ENCODE measurements at regions not wholly inside any gene's neighbourhood (a gene's known extent, or its start where the extent isn't known, plus 50 kb on each side); places are given as distances from the start of the nearest gene placed in this dataset.
"Not testable (repeated sequence)": the region's sequence is repeated elsewhere in the genome, so short reads cannot be mapped to it uniquely, and the experiment has no call there.

- no peak overlapping the region for H3K27ac Mint-ChIP-seq
- H3K9me3 ChIP-seq = no peaks in the 10 kb centered on the region
- peaks cover 1 to 16% of the 10 kb centered on the region in 2 donors for H3K27me3 Mint-ChIP-seq
- H3K4me3 ChIP-seq (ENCODE audit: control insufficient read depth in 1 of 2, extremely low read depth in 1 of 2, low read length in 1 of 2) = no peak overlapping the region
- H3K36me3 Mint-ChIP-seq = no peaks in the 10 kb centered on the region
- H3K27me3 ChIP-seq (replicated peaks in 1 of 2; ENCODE audit: control insufficient read depth in 2 of 2, extremely low read depth in 1 of 2, insufficient read depth in 2 of 2, low read length in 1 of 2) = peaks cover 0 to 6% of the 10 kb centered on the region in 2 experiments
- no peak overlapping the region for H3K27ac ChIP-seq (ENCODE audit: low read length)
- H3K4me1 Mint-ChIP-seq = peaks cover 0 to 2% (median 0%) of the 10 kb centered on the region in 3 donors
- no peak overlapping the region for H3K4me3 Mint-ChIP-seq
- no peaks in the 10 kb centered on the region for H3K36me3 ChIP-seq (ENCODE audit: control insufficient read depth in 2 of 2, extremely low read depth in 1 of 2, insufficient read depth in 1 of 2, low read length in 1 of 2)
- no CpG with 5 or more reads among the region's 1 CpG for WGBS (ENCODE audit: insufficient coverage)
- H3K9me3 Mint-ChIP-seq = peaks cover 0 to 5% (median 0%) of the 10 kb centered on the region in 3 donors
- CTCF ChIA-PET = interaction anchor here in 1 of 2 donors (0.7 kb wide), 1 partner anchor 757 kb away, joined by 4 read pairs; no protein-coding TSS in a partner anchor
- ATAC-seq (replicated peaks in 1 of 4) (no peak), DNase-seq (no peak)
- H3K4me1 ChIP-seq (ENCODE audit: control insufficient read depth in 1 of 2, extremely low read depth in 1 of 2, insufficient read depth in 2 of 2, low read length in 2 of 2) = peaks cover 0 to 2% of the 10 kb centered on the region in 2 experiments
- POLR2A ChIA-PET = no interaction called here
Observed at GRCh38 chr5:96546120-96546519, 113.1 kb upstream of the PCSK1 start.

- no peak for ATAC-seq (replicated peaks in 1 of 4)
- Mint-ChIP-seq H3K27me3 (peaks cover 1 to 20% of the 10 kb centered on the region in 2 donors), H3K9me3 (peaks cover 0 to 5% (median 0%) of the 10 kb centered on the region in 3 donors), H3K4me3 (no peak overlapping the region), H3K36me3 (no peaks in the 10 kb centered on the region), H3K4me1 (peaks cover 0 to 2% (median 0%) of the 10 kb centered on the region in 3 donors), H3K27ac (no peak overlapping the region)
- Histone ChIP-seq H3K9me3 (no peaks in the 10 kb centered on the region), H3K4me1 (ENCODE audit: control insufficient read depth in 1 of 2, extremely low read depth in 1 of 2, insufficient read depth in 2 of 2, low read length in 2 of 2) (peaks cover 0 to 2% of the 10 kb centered on the region in 2 experiments), H3K36me3 (ENCODE audit: control insufficient read depth in 2 of 2, extremely low read depth in 1 of 2, insufficient read depth in 1 of 2, low read length in 1 of 2) (no peaks in the 10 kb centered on the region), H3K27me3 (replicated peaks in 1 of 2; ENCODE audit: control insufficient read depth in 2 of 2, extremely low read depth in 1 of 2, insufficient read depth in 2 of 2, low read length in 1 of 2) (peaks cover 0 to 6% of the 10 kb centered on the region in 2 experiments), H3K27ac (ENCODE audit: low read length) (no peak overlapping the region), H3K4me3 (ENCODE audit: control insufficient read depth in 1 of 2, extremely low read depth in 1 of 2, low read length in 1 of 2) (no peak overlapping the region)
- DNase-seq = no peak
- POLR2A ChIA-PET = interaction anchor here in 1 of 2 donors (0.6 kb wide), 1 partner anchor 1315 kb away, joined by 5 read pairs; no protein-coding TSS in a partner anchor
- WGBS (ENCODE audit: insufficient coverage) = 100% methylated on average over 1 of the region's 4 CpGs
- CTCF ChIA-PET = interaction anchor here in 1 of 2 donors (1.0 kb wide), 1 partner anchor 54 kb away, joined by 3 read pairs; no protein-coding TSS in a partner anchor
Observed at GRCh38 chr5:96547486-96547885, 114.4 kb upstream of the PCSK1 start.

- POLR2A ChIA-PET = no interaction called here
- Histone ChIP-seq H3K27me3 (replicated peaks in 1 of 2; ENCODE audit: control insufficient read depth in 2 of 2, extremely low read depth in 1 of 2, insufficient read depth in 2 of 2, low read length in 1 of 2) (peaks cover 0 to 6% of the 10 kb centered on the region in 2 experiments), H3K9me3 (no peaks in the 10 kb centered on the region), H3K4me3 (ENCODE audit: control insufficient read depth in 1 of 2, extremely low read depth in 1 of 2, low read length in 1 of 2) (no peak overlapping the region), H3K36me3 (ENCODE audit: control insufficient read depth in 2 of 2, extremely low read depth in 1 of 2, insufficient read depth in 1 of 2, low read length in 1 of 2) (no peaks in the 10 kb centered on the region), H3K27ac (ENCODE audit: low read length) (no peak overlapping the region), H3K4me1 (ENCODE audit: control insufficient read depth in 1 of 2, extremely low read depth in 1 of 2, insufficient read depth in 2 of 2, low read length in 2 of 2) (peaks cover 0 to 2% of the 10 kb centered on the region in 2 experiments)
- Mint-ChIP-seq H3K36me3 (no peaks in the 10 kb centered on the region), H3K27me3 (peaks cover 1 to 21% of the 10 kb centered on the region in 2 donors), H3K9me3 (peaks cover 0 to 12% (median 0%) of the 10 kb centered on the region in 3 donors), H3K4me3 (no peak overlapping the region), H3K4me1 (peaks cover 0 to 2% (median 0%) of the 10 kb centered on the region in 3 donors), H3K27ac (no peak overlapping the region)
- ATAC-seq (replicated peaks in 1 of 4) (no peak), DNase-seq (no peak)
- no CpG with 5 or more reads among the region's 2 CpGs for WGBS (ENCODE audit: insufficient coverage)
- CTCF ChIA-PET = no interaction called here
Observed at GRCh38 chr5:96548905-96549304, 113.3 kb upstream of the CAST start.

- CTCF ChIA-PET = not testable (repeated sequence)
Observed at GRCh38 chr5:96560857-96561256, 101.3 kb upstream of the CAST start.

GRCh38 chr5:96562614-96563013 is 99.6 kb upstream of the CAST start:
- H3K36me3 Mint-ChIP-seq = no peaks in the 10 kb centered on the region
- Histone ChIP-seq H3K4me3 (ENCODE audit: control insufficient read depth in 1 of 2, extremely low read depth in 1 of 2, low read length in 1 of 2) (no peak overlapping the region), H3K27ac (ENCODE audit: low read length) (no peak overlapping the region), H3K9me3 (no peaks in the 10 kb centered on the region), H3K36me3 (ENCODE audit: control insufficient read depth in 2 of 2, extremely low read depth in 1 of 2, insufficient read depth in 1 of 2, low read length in 1 of 2) (no peaks in the 10 kb centered on the region), H3K27me3 (replicated peaks in 1 of 2; ENCODE audit: control insufficient read depth in 2 of 2, extremely low read depth in 1 of 2, insufficient read depth in 2 of 2, low read length in 1 of 2) (no peaks in the 10 kb centered on the region), H3K4me1 (ENCODE audit: control insufficient read depth in 1 of 2, extremely low read depth in 1 of 2, insufficient read depth in 2 of 2, low read length in 2 of 2) (no peaks in the 10 kb centered on the region)
- no peaks in the 10 kb centered on the region for H3K9me3 Mint-ChIP-seq
- CTCF ChIA-PET = no interaction called here
- DNase-seq = no peak
- H3K4me3 Mint-ChIP-seq = no peak overlapping the region
- POLR2A ChIA-PET = no interaction called here
- no peak for ATAC-seq (replicated peaks in 1 of 4)
- peaks cover 5 to 18% (median 16%) of the 10 kb centered on the region in 3 donors for H3K4me1 Mint-ChIP-seq
- peaks cover 0 to 7% of the 10 kb centered on the region in 2 donors for H3K27me3 Mint-ChIP-seq
- no peak overlapping the region for H3K27ac Mint-ChIP-seq

More at GRCh38 chr5:96560857-96561256, 101.3 kb upstream of the CAST start:
- POLR2A ChIA-PET; ATAC-seq (replicated peaks in 1 of 4); H3K9me3 Mint-ChIP-seq; DNase-seq; H3K4me3 ChIP-seq (ENCODE audit: control insufficient read depth in 1 of 2, extremely low read depth in 1 of 2, low read length in 1 of 2); H3K4me3 Mint-ChIP-seq; H3K27ac ChIP-seq (ENCODE audit: low read length); H3K27ac Mint-ChIP-seq; H3K27me3 Mint-ChIP-seq; H3K36me3 ChIP-seq (ENCODE audit: control insufficient read depth in 2 of 2, extremely low read depth in 1 of 2, insufficient read depth in 1 of 2, low read length in 1 of 2); H3K4me1 ChIP-seq (ENCODE audit: control insufficient read depth in 1 of 2, extremely low read depth in 1 of 2, insufficient read depth in 2 of 2, low read length in 2 of 2); H3K9me3 ChIP-seq; H3K27me3 ChIP-seq (replicated peaks in 1 of 2; ENCODE audit: control insufficient read depth in 2 of 2, extremely low read depth in 1 of 2, insufficient read depth in 2 of 2, low read length in 1 of 2); H3K4me1 Mint-ChIP-seq; H3K36me3 Mint-ChIP-seq: not testable (repeated sequence)
- no CpG with 5 or more reads among the region's 2 CpGs for WGBS (ENCODE audit: insufficient coverage)

- H3K9me3 Mint-ChIP-seq = no peaks in the 10 kb centered on the region
Observed at GRCh38 chr5:96563816-96564215, 98.4 kb upstream of the CAST start.

More at GRCh38 chr5:96563816-96564215, 98.4 kb upstream of the CAST start:
- ChIA-PET CTCF (no interaction called here), POLR2A (no interaction called here)
- Histone ChIP-seq H3K36me3 (ENCODE audit: control insufficient read depth in 2 of 2, extremely low read depth in 1 of 2, insufficient read depth in 1 of 2, low read length in 1 of 2) (no peaks in the 10 kb centered on the region), H3K27ac (ENCODE audit: low read length) (no peak overlapping the region), H3K4me3 (ENCODE audit: control insufficient read depth in 1 of 2, extremely low read depth in 1 of 2, low read length in 1 of 2) (no peak overlapping the region), H3K4me1 (ENCODE audit: control insufficient read depth in 1 of 2, extremely low read depth in 1 of 2, insufficient read depth in 2 of 2, low read length in 2 of 2) (no peaks in the 10 kb centered on the region), H3K27me3 (replicated peaks in 1 of 2; ENCODE audit: control insufficient read depth in 2 of 2, extremely low read depth in 1 of 2, insufficient read depth in 2 of 2, low read length in 1 of 2) (no peaks in the 10 kb centered on the region), H3K9me3 (no peaks in the 10 kb centered on the region)
- peaks cover 5 to 18% (median 16%) of the 10 kb centered on the region in 3 donors for H3K4me1 Mint-ChIP-seq
- no peak for ATAC-seq (replicated peaks in 1 of 4)
- no peak for DNase-seq
- no peaks in the 10 kb centered on the region for H3K36me3 Mint-ChIP-seq
- H3K27ac Mint-ChIP-seq = no peak overlapping the region
- H3K27me3 Mint-ChIP-seq = peaks cover 0 to 7% of the 10 kb centered on the region in 2 donors
- no CpG with 5 or more reads among the region's 3 CpGs for WGBS (ENCODE audit: insufficient coverage)
- H3K4me3 Mint-ChIP-seq = no peak overlapping the region
